Keratinocyte (primary cell): ENCODE measurements at regions not wholly inside any gene's neighbourhood (a gene's known extent, or its start where the extent isn't known, plus 50 kb on each side); places are given as distances from the start of the nearest gene placed in this dataset.

Experiments used
- DNase-seq: peaks from one replicate; pipeline ENCODE4 v3.0.0-alpha.2; 2011; ENCODE audit warnings: low read depth, missing footprints, low spot score
- FAIRE-seq: peaks from 2 replicates; lab custom pipeline; 2011; peaks lifted over from hg19 to GRCh38; lab: Jason Lieb, UNC
- H2AFZ ChIP-seq: 2 replicates; pipeline ENCODE4 v1.6.0; 2012; ENCODE audit warnings: low read length, control low read depth, inconsistent platforms; ENCODE audit not compliant: control insufficient read depth
- H3K27ac ChIP-seq: 2 replicates; pipeline ENCODE4 v1.5.1; 2011; ENCODE audit warnings: low read length; ENCODE audit not compliant: control insufficient read depth, insufficient read depth
- H3K27me3 ChIP-seq: 3 replicates; pipeline ENCODE4 v1.6.0; 2011; ENCODE audit warnings: low read length; ENCODE audit not compliant: control insufficient read depth, insufficient read depth; ENCODE audit errors: extremely low read depth
- H3K36me3 ChIP-seq, 2 experiments: 2 replicates in 1 of 2; 3 replicates in 1 of 2; pipeline ENCODE4 v1.5.1; 2011; ENCODE audit warnings: low read length in 2 of 2, mild to moderate bottlenecking in 1 of 2; ENCODE audit not compliant: control insufficient read depth in 2 of 2, insufficient read depth in 2 of 2; ENCODE audit errors: extremely low read depth in 1 of 2
- H3K4me1 ChIP-seq: 3 replicates; pipeline ENCODE4 v1.5.1; 2011; ENCODE audit warnings: low read length; ENCODE audit not compliant: control insufficient read depth, insufficient read depth; ENCODE audit errors: extremely low read depth
- H3K4me2 ChIP-seq: 3 replicates; pipeline ENCODE4 v1.6.0; 2011; ENCODE audit warnings: low read depth, low read length; ENCODE audit not compliant: control insufficient read depth, insufficient read depth; ENCODE audit errors: extremely low read depth
- H3K4me3 ChIP-seq, 3 experiments: fragments of 200-600 bp in 1 of 3; sonication (generic) in 1 of 3; 2 replicates in 2 of 3; 3 replicates in 1 of 3; pipeline ENCODE4 v1.5.1; 2011 to 2016; ENCODE audit warnings: low read length in 3 of 3, mild to moderate bottlenecking in 3 of 3, control low read depth in 2 of 3, inconsistent platforms in 1 of 3, low read depth in 1 of 3, mixed read lengths in 1 of 3, mixed run types in 1 of 3, moderate library complexity in 1 of 3; ENCODE audit not compliant: control insufficient read depth in 2 of 3, insufficient read depth in 2 of 3; ENCODE audit errors: extremely low read depth in 1 of 3
- H3K79me2 ChIP-seq: 2 replicates; pipeline ENCODE4 v1.6.0; 2012; ENCODE audit warnings: low read length; ENCODE audit not compliant: control insufficient read depth, insufficient read depth
- H3K9ac ChIP-seq: 3 replicates; pipeline ENCODE4 v1.6.0; 2011; ENCODE audit warnings: low read length; ENCODE audit not compliant: control insufficient read depth, insufficient read depth; ENCODE audit errors: extremely low read depth
- H3K9me1 ChIP-seq: 3 replicates; pipeline ENCODE4 v1.6.0; 2011; ENCODE audit warnings: low read length; ENCODE audit not compliant: control insufficient read depth, insufficient read depth; ENCODE audit errors: extremely low read depth
- H3K9me3 ChIP-seq: 2 replicates; pipeline ENCODE4 v1.5.1; 2012; ENCODE audit warnings: low read depth, low read length; ENCODE audit not compliant: control insufficient read depth
- H4K20me1 ChIP-seq: 3 replicates; pipeline ENCODE4 v1.6.0; 2011; ENCODE audit warnings: low read length; ENCODE audit not compliant: control insufficient read depth, insufficient read depth; ENCODE audit errors: extremely low read depth
- CTCF ChIP-seq, 3 experiments: IDR thresholded peaks in 1 of 3; conservative IDR thresholded peaks in 1 of 3; optimal IDR thresholded peaks in 1 of 3; 2 replicates in 2 of 3; 3 replicates in 1 of 3; pipeline versions ENCODE3 to v1.5.1; 2011; ENCODE audit warnings: low read length in 3 of 3, mild to moderate bottlenecking in 3 of 3, moderate library complexity in 2 of 3, control low read depth in 1 of 3, inconsistent platforms in 1 of 3; ENCODE audit not compliant: insufficient read depth in 2 of 3; ENCODE audit errors: extremely low read depth in 1 of 3
- EZH2 ChIP-seq: IDR thresholded peaks from one replicate; pipeline ENCODE4 v1.6.1; 2012; ENCODE audit warnings: inconsistent platforms, mild to moderate bottlenecking, low read length, moderate library complexity
- dilution Hi-C: fragments of 300-500 bp; cut with MboI; formaldehyde crosslinking; loops from one replicate; pipeline ENCODE4 v1.7.0; 2020; ENCODE audit warnings: low sequenced_read_pairs; ENCODE audit not compliant: extremely low pct_ligation_motif_present

DNA sequence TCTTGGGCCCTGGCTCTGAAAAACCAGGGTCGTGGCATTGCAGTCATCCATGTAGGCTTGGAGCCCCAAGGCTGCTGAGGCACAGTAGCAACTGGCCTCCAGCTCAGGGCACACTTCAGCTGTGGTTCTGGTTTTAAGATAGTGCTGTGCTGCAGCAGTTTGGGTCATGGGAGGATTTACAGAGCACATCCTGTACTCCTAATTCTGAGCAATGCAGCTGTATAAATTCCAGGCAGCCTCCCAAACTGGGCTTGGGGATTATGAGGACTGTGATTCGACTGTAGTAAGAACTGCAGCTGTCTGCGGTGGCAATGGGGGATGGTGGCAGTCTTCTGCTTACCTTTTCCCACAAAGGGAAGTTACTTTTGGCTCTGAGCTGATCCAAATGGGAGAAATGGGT is 536.3 kb upstream of the GCFC2 start:
- TF ChIP-seq EZH2 (no peak), CTCF (optimal IDR thresholded peaks at IDR 0.05 in 1 of 3, IDR thresholded peaks at IDR 0.05 in 1 of 3, conservative IDR thresholded peaks at IDR 0.05 in 1 of 3; ENCODE audit: extremely low read depth in 1 of 3, insufficient read depth in 2 of 3, low read length in 3 of 3) (no peak)
- H3K27me3 ChIP-seq: no peaks in the 10 kb centered on the region
- no peak overlapping the region for H3K4me3 ChIP-seq
- no peaks in the 10 kb centered on the region for H3K9me1 ChIP-seq
- no peaks in the 10 kb centered on the region for H3K4me1 ChIP-seq
- no peak overlapping the region for H3K4me2 ChIP-seq
- H2AFZ ChIP-seq: no peak overlapping the region
- dilution Hi-C loops: no loop called here
- no peaks in the 10 kb centered on the region for H3K36me3 ChIP-seq
- DNase-seq (no peak), FAIRE-seq (no peak)
- H4K20me1 ChIP-seq: no peaks in the 10 kb centered on the region
- H3K9me3 ChIP-seq: no peaks in the 10 kb centered on the region
- H3K9ac ChIP-seq: no peak overlapping the region
- no peak overlapping the region for H3K27ac ChIP-seq
- H3K79me2 ChIP-seq: no peaks in the 10 kb centered on the region

GRCh38 chr2:76211991-76212985 is 501.6 kb upstream of the GCFC2 start:
- H3K27ac ChIP-seq: no peak overlapping the region
- no peaks in the 10 kb centered on the region for H3K27me3 ChIP-seq
- H3K4me1 ChIP-seq: no peaks in the 10 kb centered on the region
- no peak overlapping the region for H2AFZ ChIP-seq
- TF ChIP-seq EZH2 (no peak), CTCF (optimal IDR thresholded peaks at IDR 0.05 in 1 of 3, IDR thresholded peaks at IDR 0.05 in 1 of 3, conservative IDR thresholded peaks at IDR 0.05 in 1 of 3; ENCODE audit: extremely low read depth in 1 of 3, insufficient read depth in 2 of 3, low read length in 3 of 3) (no peak)
- H3K4me3 ChIP-seq: no peak overlapping the region
- dilution Hi-C loops: no loop called here
- H3K9me1 ChIP-seq: no peaks in the 10 kb centered on the region
- H3K9ac ChIP-seq: no peak overlapping the region
- FAIRE-seq (no peak), DNase-seq (no peak)
- H3K79me2 ChIP-seq: no peaks in the 10 kb centered on the region
- no peaks in the 10 kb centered on the region for H4K20me1 ChIP-seq
- H3K9me3 ChIP-seq: no peaks in the 10 kb centered on the region
- H3K4me2 ChIP-seq: no peak overlapping the region
- no peaks in the 10 kb centered on the region for H3K36me3 ChIP-seq
